ENCODE measurements at regions not wholly inside any gene's neighbourhood (a gene's known extent, or its start where the extent isn't known, plus 50 kb on each side); places are given as distances from the start of the nearest gene placed in this dataset.

- Histone ChIP-seq H3K27ac (ENCODE audit: low read depth in 1 of 2, low read length in 2 of 2) (no peak overlapping the region), H3K4me3 (ENCODE audit: low read depth in 1 of 3, low read length in 3 of 3) (no peak overlapping the region), H3K9me3 (ENCODE audit: control insufficient read depth in 4 of 4, low read length in 3 of 4) (no peaks in the 10 kb centered on the region), H3K27me3 (ENCODE audit: control insufficient read depth in 4 of 4, insufficient read depth in 4 of 4, low read length in 3 of 4) (peaks cover 0 to 3% (median 0%) of the 10 kb centered on the region in 4 donors), H3K4me1 (ENCODE audit: control insufficient read depth in 4 of 4, insufficient read depth in 4 of 4, low read length in 3 of 4) (no peaks in the 10 kb centered on the region), H3K36me3 (ENCODE audit: control insufficient read depth in 4 of 4, insufficient read depth in 3 of 4, low read depth in 1 of 4, low read length in 3 of 4) (no peaks in the 10 kb centered on the region), H3K9ac (ENCODE audit: low read depth in 1 of 2, low read length in 2 of 2) (no peak overlapping the region)
- TF ChIP-seq MAX (IDR thresholded peaks at IDR 0.05): no peak
- TF ChIP-seq TAF1 (conservative IDR thresholded peaks at IDR 0.05): no peak
- TF ChIP-seq YY1 (IDR thresholded peaks at IDR 0.05): no peak
- TF ChIP-seq ATF3 (IDR thresholded peaks at IDR 0.05): no peak
- no peak for TF ChIP-seq FOXA1 (IDR thresholded peaks at IDR 0.05)
- no peak for TF ChIP-seq GABPA (IDR thresholded peaks at IDR 0.05 in 1 of 2, conservative IDR thresholded peaks at IDR 0.05 in 1 of 2)
- no peak for TF ChIP-seq RXRA (IDR thresholded peaks at IDR 0.05)
- no peak for TF ChIP-seq EGR1 (IDR thresholded peaks at IDR 0.05; ENCODE audit: low read depth in 2 of 2)
- no peak for TF ChIP-seq JUND (IDR thresholded peaks at IDR 0.05)
- no peak for TF ChIP-seq HNF4G (IDR thresholded peaks at IDR 0.05)
- TF ChIP-seq HNF4A (conservative IDR thresholded peaks at IDR 0.05): no peak
- TF ChIP-seq SP1 (IDR thresholded peaks at IDR 0.05): no peak
- TF ChIP-seq NR2F2 (IDR thresholded peaks at IDR 0.05): no peak
- TF ChIP-seq CTCF (IDR thresholded peaks at IDR 0.05; ENCODE audit: low read depth, low read length, missing input control): no peak
- no peak for TF ChIP-seq FOXA2 (IDR thresholded peaks at IDR 0.05)
- no peak for DNase-seq (ENCODE audit: low spot score)
- 93% methylated on average over 1 of the region's 1 CpG for WGBS
Observed at GRCh38 chrX:107576841-107577240, 51.5 kb upstream of the PRPS1 start.

GRCh38 chrX:107577933-107578332, 50.4 kb upstream of the PRPS1 start:
- Histone ChIP-seq H3K9me3 (ENCODE audit: control insufficient read depth in 4 of 4, low read length in 3 of 4) (no peaks in the 10 kb centered on the region), H3K4me1 (ENCODE audit: control insufficient read depth in 4 of 4, insufficient read depth in 4 of 4, low read length in 3 of 4) (no peaks in the 10 kb centered on the region), H3K27me3 (ENCODE audit: control insufficient read depth in 4 of 4, insufficient read depth in 4 of 4, low read length in 3 of 4) (peaks cover 0 to 3% (median 0%) of the 10 kb centered on the region in 4 donors), H3K4me3 (ENCODE audit: low read depth in 1 of 3, low read length in 3 of 3) (no peak overlapping the region), H3K9ac (ENCODE audit: low read depth in 1 of 2, low read length in 2 of 2) (no peak overlapping the region), H3K36me3 (ENCODE audit: control insufficient read depth in 4 of 4, insufficient read depth in 3 of 4, low read depth in 1 of 4, low read length in 3 of 4) (no peaks in the 10 kb centered on the region), H3K27ac (ENCODE audit: low read depth in 1 of 2, low read length in 2 of 2) (no peak overlapping the region)
- 92% methylated on average over 2 of the region's 2 CpGs for WGBS
- DNase-seq (ENCODE audit: low spot score): peak; percentile 37
- no peak for TF ChIP-seq MAX (IDR thresholded peaks at IDR 0.05)
- no peak for TF ChIP-seq FOXA1 (IDR thresholded peaks at IDR 0.05)
- TF ChIP-seq ATF3 (IDR thresholded peaks at IDR 0.05): no peak
- no peak for TF ChIP-seq RAD21 (IDR thresholded peaks at IDR 0.05)
- TF ChIP-seq SP1 (IDR thresholded peaks at IDR 0.05): no peak
- TF ChIP-seq GABPA (IDR thresholded peaks at IDR 0.05 in 1 of 2, conservative IDR thresholded peaks at IDR 0.05 in 1 of 2): no peak
- no peak for TF ChIP-seq EGR1 (IDR thresholded peaks at IDR 0.05; ENCODE audit: low read depth in 2 of 2)
- no peak for TF ChIP-seq NR2F2 (IDR thresholded peaks at IDR 0.05)
- TF ChIP-seq ZBTB33 (IDR thresholded peaks at IDR 0.05): no peak
- TF ChIP-seq CTCF (IDR thresholded peaks at IDR 0.05; ENCODE audit: low read depth, low read length, missing input control): no peak
- TF ChIP-seq HNF4A (conservative IDR thresholded peaks at IDR 0.05): no peak
- no peak for TF ChIP-seq REST (IDR thresholded peaks at IDR 0.05)
- TF ChIP-seq FOXA2 (IDR thresholded peaks at IDR 0.05): no peak
- no peak for TF ChIP-seq TAF1 (conservative IDR thresholded peaks at IDR 0.05)
- no peak for TF ChIP-seq RXRA (IDR thresholded peaks at IDR 0.05)

Data from liver (tissue), 8 donors.